Uterus (tissue), 3 donors: ENCODE measurements at regions not wholly inside any gene's neighbourhood (a gene's known extent, or its start where the extent isn't known, plus 50 kb on each side); places are given as distances from the start of the nearest gene placed in this dataset.

ENCODE experiments used
- DNase-seq, 2 donors: peaks; one replicate each; pipeline ENCODE4 v3.0.0-alpha.2; 2019 to 2020
- H3K27ac ChIP-seq, 2 donors: fragments of 200-600 bp; sonication (generic); 1 replicate in 1 of 2; 2 replicates in 1 of 2; pipeline ENCODE4 v1.5.1; 2016 to 2018
- H3K27me3 ChIP-seq, 2 donors: fragments of 200-600 bp; sonication (generic); one replicate each; pipeline ENCODE4 v1.5.1; 2018 to 2019; ENCODE audit warnings: control low read depth in 1 of 2
- H3K36me3 ChIP-seq, 2 donors: fragments of 200-600 bp; sonication (generic); one replicate each; pipeline ENCODE4 v1.5.1; 2019; ENCODE audit warnings: control low read depth in 1 of 2
- H3K4me1 ChIP-seq, 2 donors: fragments of 200-600 bp; sonication (generic); one replicate each; pipeline ENCODE4 v1.5.1; 2018 to 2019; ENCODE audit warnings: control low read depth in 1 of 2
- H3K4me3 ChIP-seq, 2 donors: fragments of 200-600 bp; sonication (generic); 1 replicate in 1 of 2; 2 replicates in 1 of 2; pipeline ENCODE4 v1.5.1; 2018 to 2019; ENCODE audit warnings: mild to moderate bottlenecking in 1 of 2
- H3K9me3 ChIP-seq, 2 donors: fragments of 200-600 bp; sonication (generic); one replicate each; pipeline ENCODE4 v1.5.1; 2019; ENCODE audit warnings: control low read depth in 1 of 2
- CTCF ChIP-seq, 4 experiments: fragments of 200-600 bp in 2 of 4; fragments of 450-650 bp in 2 of 4; sonication (generic) in 2 of 4; IDR thresholded peaks; one replicate each; pipeline ENCODE4 v1.5.1; 2016 to 2019; ENCODE audit warnings: antibody characterized with exemption in 4 of 4, mild to moderate bottlenecking in 2 of 4, moderate library complexity in 1 of 4
- POLR2A ChIP-seq, 2 donors: fragments of 450-650 bp; IDR thresholded peaks; one replicate each; pipeline ENCODE4 v1.6.1; 2016; ENCODE audit warnings: antibody characterized with exemption in 2 of 2, mild to moderate bottlenecking in 1 of 2, moderate library complexity in 1 of 2
- intact Hi-C: fragments of 100-400 bp; cut with DNase I; formaldehyde crosslinking; loops from one replicate; pipeline ENCODE4 v1.15.1; 2023; ENCODE audit warnings: low total_unique reads
- donor health status: DM: yes; HTN: yes; CAD: no.

- no peaks in the 10 kb centered on the region for H3K9me3 ChIP-seq
- no peaks in the 10 kb centered on the region for H3K27me3 ChIP-seq
- no peak overlapping the region for H3K4me3 ChIP-seq
- TF ChIP-seq CTCF (IDR thresholded peaks at IDR 0.05) (no peak), POLR2A (IDR thresholded peaks at IDR 0.05) (no peak)
- intact Hi-C loops: no loop called here
- no peaks in the 10 kb centered on the region for H3K36me3 ChIP-seq
- no peaks in the 10 kb centered on the region for H3K4me1 ChIP-seq
- no peak overlapping the region for H3K27ac ChIP-seq
- DNase-seq: no peak
Observed at GRCh38 chr13:88761145-88761544, 1090.0 kb downstream of the SLITRK5 start.

- intact Hi-C loops: no loop called here
- TF ChIP-seq POLR2A (IDR thresholded peaks at IDR 0.05) (no peak), CTCF (IDR thresholded peaks at IDR 0.05) (no peak)
- no peaks in the 10 kb centered on the region for H3K4me1 ChIP-seq
- no peaks in the 10 kb centered on the region for H3K9me3 ChIP-seq
- H3K27me3 ChIP-seq: no peaks in the 10 kb centered on the region
- no peaks in the 10 kb centered on the region for H3K36me3 ChIP-seq
- no peak for DNase-seq
- no peak overlapping the region for H3K27ac ChIP-seq
- no peak overlapping the region for H3K4me3 ChIP-seq
Observed at GRCh38 chr13:88764103-88764502, 1092.9 kb downstream of the SLITRK5 start.

- DNase-seq: no peak
- Histone ChIP-seq H3K9me3 (no peaks in the 10 kb centered on the region), H3K4me1 (no peaks in the 10 kb centered on the region), H3K4me3 (no peak overlapping the region), H3K36me3 (no peaks in the 10 kb centered on the region), H3K27me3 (no peaks in the 10 kb centered on the region), H3K27ac (no peak overlapping the region)
- no peak for TF ChIP-seq POLR2A (IDR thresholded peaks at IDR 0.05)
- no peak for TF ChIP-seq CTCF (IDR thresholded peaks at IDR 0.05)
- intact Hi-C loops: no loop called here
Observed at GRCh38 chr13:88800505-88800904, 1129.3 kb downstream of the SLITRK5 start.

GRCh38 chr13:88801361-88801760, 1130.2 kb downstream of the SLITRK5 start:
- no peaks in the 10 kb centered on the region for H3K4me1 ChIP-seq
- no peaks in the 10 kb centered on the region for H3K9me3 ChIP-seq
- DNase-seq: no peak
- TF ChIP-seq CTCF (IDR thresholded peaks at IDR 0.05): no peak
- TF ChIP-seq POLR2A (IDR thresholded peaks at IDR 0.05): no peak
- H3K36me3 ChIP-seq: no peaks in the 10 kb centered on the region
- intact Hi-C loops: no loop called here
- no peaks in the 10 kb centered on the region for H3K27me3 ChIP-seq
- no peak overlapping the region for H3K27ac ChIP-seq
- H3K4me3 ChIP-seq: no peak overlapping the region

GRCh38 chr13:88802886-88803285, 1131.7 kb downstream of the SLITRK5 start:
- intact Hi-C loops: no loop called here
- Histone ChIP-seq H3K9me3 (no peaks in the 10 kb centered on the region), H3K27ac (no peak overlapping the region), H3K4me3 (no peak overlapping the region), H3K27me3 (no peaks in the 10 kb centered on the region), H3K4me1 (no peaks in the 10 kb centered on the region), H3K36me3 (no peaks in the 10 kb centered on the region)
- no peak for DNase-seq
- TF ChIP-seq POLR2A (IDR thresholded peaks at IDR 0.05) (no peak), CTCF (IDR thresholded peaks at IDR 0.05) (no peak)
